AG04449 (cell line): ENCODE measurements at regions not wholly inside any gene's neighbourhood (a gene's known extent, or its start where the extent isn't known, plus 50 kb on each side); places are given as distances from the start of the nearest gene placed in this dataset.

Experiments
- CTCF ChIA-PET: fragments of 350-600 bp; formaldehyde crosslinking; extraction: SDS; loops from one replicate; lab custom pipeline; 2021; ENCODE audit warnings: antibody characterized with exemption; lab: Yijun Ruan, JAX
- POLR2A ChIA-PET: fragments of 400-600, 350-600 bp; formaldehyde crosslinking; extraction: SDS; loops from one replicate; lab custom pipeline; 2020; ENCODE audit warnings: antibody characterized with exemption, inconsistent platforms; lab: Yijun Ruan, JAX
- DNase-seq: peaks from one replicate; pipeline ENCODE4 v3.0.0-alpha.2; 2010; ENCODE audit warnings: low read depth, low spot score
- H3K4me3 ChIP-seq: 2 replicates; pipeline ENCODE4 v1.5.1; 2011; ENCODE audit warnings: low read depth, mild to moderate bottlenecking, control low read depth, low read length
- TF ChIP-seq, protein P1 (sequence below): IDR thresholded peaks from one replicate; pipeline ENCODE4 v1.5.1; 2011; ENCODE audit warnings: mild to moderate bottlenecking, moderate library complexity, low read length, control low read depth, inconsistent platforms; ENCODE audit not compliant: insufficient read depth; ENCODE audit errors: missing control alignments

DNA sequence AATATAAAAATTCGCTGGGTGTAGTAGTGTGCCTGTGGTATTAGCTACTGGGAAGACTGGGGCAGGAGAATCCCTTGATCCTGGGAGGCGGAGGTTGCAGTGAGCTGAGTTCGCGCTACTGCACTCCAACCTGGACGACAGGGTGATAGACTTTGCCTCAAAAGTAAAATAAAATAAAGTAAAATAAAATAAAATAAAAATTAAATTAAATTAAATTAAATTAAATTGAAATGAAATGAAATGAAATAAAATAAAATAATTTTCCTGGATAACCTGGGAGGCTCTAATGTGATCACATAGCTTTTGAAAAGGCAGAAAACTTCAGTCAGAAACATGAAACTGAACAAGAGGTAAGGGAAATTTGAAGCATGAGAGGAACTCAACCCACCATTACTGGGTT lies 818.4 kb upstream of the ATXN7L3B start:
- CTCF ChIA-PET, result no interaction called here
- H3K4me3 ChIP-seq, result no peak overlapping the region

DNA sequence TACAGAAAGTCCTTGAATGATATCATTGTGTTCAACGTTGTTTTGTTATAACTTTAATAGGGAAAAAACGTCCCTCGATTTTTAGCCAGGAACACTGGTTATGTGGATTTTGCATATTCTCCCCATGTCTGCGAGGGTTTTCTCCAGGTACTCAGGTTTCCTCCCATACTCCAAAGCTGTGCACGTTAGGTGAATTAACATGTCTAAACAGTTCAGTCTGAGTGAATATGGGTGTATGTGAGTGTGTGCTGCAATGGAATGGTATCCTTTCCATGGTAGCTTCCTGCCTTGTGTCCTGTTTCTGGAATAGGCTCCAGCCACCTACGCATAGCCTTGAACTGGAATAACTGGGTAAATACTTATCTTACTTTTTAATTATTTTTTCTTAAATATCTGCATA lies 810.8 kb upstream of the ATXN7L3B start:
- ChIA-PET POLR2A (no interaction called here), CTCF (no interaction called here)
- TF ChIP-seq, protein P1, sequence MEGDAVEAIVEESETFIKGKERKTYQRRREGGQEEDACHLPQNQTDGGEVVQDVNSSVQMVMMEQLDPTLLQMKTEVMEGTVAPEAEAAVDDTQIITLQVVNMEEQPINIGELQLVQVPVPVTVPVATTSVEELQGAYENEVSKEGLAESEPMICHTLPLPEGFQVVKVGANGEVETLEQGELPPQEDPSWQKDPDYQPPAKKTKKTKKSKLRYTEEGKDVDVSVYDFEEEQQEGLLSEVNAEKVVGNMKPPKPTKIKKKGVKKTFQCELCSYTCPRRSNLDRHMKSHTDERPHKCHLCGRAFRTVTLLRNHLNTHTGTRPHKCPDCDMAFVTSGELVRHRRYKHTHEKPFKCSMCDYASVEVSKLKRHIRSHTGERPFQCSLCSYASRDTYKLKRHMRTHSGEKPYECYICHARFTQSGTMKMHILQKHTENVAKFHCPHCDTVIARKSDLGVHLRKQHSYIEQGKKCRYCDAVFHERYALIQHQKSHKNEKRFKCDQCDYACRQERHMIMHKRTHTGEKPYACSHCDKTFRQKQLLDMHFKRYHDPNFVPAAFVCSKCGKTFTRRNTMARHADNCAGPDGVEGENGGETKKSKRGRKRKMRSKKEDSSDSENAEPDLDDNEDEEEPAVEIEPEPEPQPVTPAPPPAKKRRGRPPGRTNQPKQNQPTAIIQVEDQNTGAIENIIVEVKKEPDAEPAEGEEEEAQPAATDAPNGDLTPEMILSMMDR, result no peak
- DNase-seq, result no peak
- no peak overlapping the region for H3K4me3 ChIP-seq

More for the DNA sequence above, 818.4 kb upstream of the ATXN7L3B start:
- POLR2A ChIA-PET, result no interaction called here
- DNase-seq, result no peak
- TF ChIP-seq, protein P1, result no peak

DNA sequence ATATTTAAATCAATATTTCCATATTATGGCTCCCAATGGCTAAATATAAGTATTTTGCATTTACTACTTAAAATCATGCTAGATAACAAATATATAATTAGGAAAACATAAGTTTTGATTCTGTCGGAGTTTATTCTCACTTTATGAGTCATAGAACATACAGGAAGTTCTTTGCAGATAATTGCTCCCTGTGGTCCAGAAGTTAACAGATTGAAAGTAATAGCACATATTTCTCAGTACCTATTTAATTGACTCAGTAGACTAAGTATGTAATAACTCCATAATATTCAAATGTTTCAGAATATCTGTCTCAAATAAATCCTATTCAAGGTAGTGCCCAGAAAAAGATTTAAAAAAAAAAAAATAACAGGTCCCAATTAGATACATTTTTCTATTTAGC lies 806.0 kb upstream of the ATXN7L3B start:
- POLR2A ChIA-PET, result no interaction called here
- no peak for DNase-seq
- CTCF ChIA-PET, result no interaction called here
- TF ChIP-seq, protein P1, result no peak
- H3K4me3 ChIP-seq, result no peak overlapping the region

DNA sequence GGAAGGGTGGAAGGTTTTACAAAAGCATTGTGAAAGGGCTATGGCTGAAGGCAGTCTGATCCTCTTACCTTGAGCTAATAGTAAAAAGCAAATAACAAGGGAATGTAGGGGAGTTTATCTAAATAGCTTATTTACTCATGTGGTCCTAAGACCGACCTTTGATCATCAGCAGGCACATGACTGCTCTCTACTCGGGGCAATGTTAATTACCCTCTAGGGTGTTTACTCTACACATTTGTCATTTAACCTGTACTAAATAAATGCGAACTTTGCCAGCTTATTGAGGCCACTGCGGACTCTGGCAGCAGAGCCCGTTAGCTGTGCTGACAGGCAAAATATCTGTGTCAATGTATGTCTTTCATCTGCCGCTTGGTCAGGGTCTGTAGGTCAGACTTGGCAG lies 768.3 kb upstream of the ATXN7L3B start:
- ChIA-PET CTCF (no interaction called here), POLR2A (no interaction called here)
- TF ChIP-seq, protein P1, result no peak
- DNase-seq, result no peak
- no peak overlapping the region for H3K4me3 ChIP-seq

DNA sequence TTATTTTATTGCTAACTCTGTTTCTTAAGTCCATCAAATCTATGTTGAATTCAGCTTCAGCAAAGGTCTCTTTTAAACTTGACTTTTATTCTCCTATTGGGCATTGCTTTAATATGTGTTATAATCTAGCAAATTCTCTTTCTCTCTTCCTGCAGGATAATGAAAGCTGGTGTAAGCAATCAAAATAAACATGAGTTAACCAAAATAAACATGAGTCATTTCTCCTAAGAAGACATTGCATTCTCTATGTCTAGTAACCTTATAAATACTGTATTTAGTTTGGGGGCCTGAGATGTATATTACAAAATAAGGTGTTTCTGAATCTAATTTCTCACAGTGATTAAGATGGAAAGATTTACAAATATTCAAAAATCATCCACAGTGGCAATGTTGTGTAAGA lies 739.1 kb upstream of the ATXN7L3B start:
- no peak overlapping the region for H3K4me3 ChIP-seq
- CTCF ChIA-PET, result no interaction called here
- no peak for DNase-seq
- POLR2A ChIA-PET, result no interaction called here
- TF ChIP-seq, protein P1, result no peak

DNA sequence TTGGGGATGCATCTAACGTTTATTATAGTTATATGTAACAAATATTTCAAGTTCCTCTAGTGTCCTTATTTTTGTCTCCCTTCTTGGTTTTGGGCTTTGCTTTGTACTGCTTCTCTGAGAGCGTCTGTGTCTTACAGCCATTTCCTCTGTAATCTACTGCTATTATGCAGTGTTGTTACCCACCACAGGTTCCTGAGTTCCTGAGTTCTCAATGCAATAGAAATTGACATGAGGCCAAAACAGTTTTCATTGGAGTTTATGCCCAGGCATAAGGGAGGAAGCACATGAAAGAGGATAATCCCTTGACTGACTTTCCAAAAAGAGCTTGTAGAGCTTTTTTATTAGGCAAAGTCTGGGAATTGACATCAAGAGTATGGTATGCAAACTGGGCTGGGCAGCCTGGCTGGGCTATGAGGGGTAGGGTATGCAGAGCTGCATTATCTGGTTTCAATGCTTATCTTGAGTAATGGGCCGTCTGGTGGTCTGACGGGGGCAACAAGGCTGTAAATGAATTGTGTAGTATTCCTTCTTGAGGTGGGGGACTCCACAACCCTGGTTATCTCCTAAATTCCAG lies 722.5 kb upstream of the ATXN7L3B start:
- no peak for DNase-seq

More for the DNA sequence above, 722.5 kb upstream of the ATXN7L3B start:
- H3K4me3 ChIP-seq, result no peak overlapping the region
- TF ChIP-seq, protein P1, result no peak
- ChIA-PET CTCF (no interaction called here), POLR2A (no interaction called here)
